ENCODE measurements at regions not wholly inside any gene's neighbourhood (a gene's known extent, or its start where the extent isn't known, plus 50 kb on each side); places are given as distances from the start of the nearest gene placed in this dataset.

DNA sequence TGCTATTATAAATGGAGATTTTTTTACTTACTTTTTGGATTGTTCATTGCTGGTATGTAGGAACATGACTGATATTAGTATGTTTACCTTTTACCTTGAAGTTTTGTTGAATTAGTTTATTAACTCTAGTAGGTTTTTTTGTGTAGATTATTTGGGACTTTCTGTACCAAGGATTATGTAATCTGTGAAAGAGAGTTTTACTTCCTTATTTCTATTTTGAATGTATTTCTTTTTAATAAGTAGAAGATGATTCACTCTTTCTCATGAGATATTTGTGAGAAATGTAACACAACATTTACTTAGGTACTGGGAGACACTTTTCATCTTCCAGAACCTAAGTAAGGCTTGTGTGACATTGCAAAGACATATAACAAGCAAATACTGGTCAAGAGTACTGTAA, 473.9 kb upstream of the HS3ST5 start (continued):
- TF ChIP-seq, protein P1, sequence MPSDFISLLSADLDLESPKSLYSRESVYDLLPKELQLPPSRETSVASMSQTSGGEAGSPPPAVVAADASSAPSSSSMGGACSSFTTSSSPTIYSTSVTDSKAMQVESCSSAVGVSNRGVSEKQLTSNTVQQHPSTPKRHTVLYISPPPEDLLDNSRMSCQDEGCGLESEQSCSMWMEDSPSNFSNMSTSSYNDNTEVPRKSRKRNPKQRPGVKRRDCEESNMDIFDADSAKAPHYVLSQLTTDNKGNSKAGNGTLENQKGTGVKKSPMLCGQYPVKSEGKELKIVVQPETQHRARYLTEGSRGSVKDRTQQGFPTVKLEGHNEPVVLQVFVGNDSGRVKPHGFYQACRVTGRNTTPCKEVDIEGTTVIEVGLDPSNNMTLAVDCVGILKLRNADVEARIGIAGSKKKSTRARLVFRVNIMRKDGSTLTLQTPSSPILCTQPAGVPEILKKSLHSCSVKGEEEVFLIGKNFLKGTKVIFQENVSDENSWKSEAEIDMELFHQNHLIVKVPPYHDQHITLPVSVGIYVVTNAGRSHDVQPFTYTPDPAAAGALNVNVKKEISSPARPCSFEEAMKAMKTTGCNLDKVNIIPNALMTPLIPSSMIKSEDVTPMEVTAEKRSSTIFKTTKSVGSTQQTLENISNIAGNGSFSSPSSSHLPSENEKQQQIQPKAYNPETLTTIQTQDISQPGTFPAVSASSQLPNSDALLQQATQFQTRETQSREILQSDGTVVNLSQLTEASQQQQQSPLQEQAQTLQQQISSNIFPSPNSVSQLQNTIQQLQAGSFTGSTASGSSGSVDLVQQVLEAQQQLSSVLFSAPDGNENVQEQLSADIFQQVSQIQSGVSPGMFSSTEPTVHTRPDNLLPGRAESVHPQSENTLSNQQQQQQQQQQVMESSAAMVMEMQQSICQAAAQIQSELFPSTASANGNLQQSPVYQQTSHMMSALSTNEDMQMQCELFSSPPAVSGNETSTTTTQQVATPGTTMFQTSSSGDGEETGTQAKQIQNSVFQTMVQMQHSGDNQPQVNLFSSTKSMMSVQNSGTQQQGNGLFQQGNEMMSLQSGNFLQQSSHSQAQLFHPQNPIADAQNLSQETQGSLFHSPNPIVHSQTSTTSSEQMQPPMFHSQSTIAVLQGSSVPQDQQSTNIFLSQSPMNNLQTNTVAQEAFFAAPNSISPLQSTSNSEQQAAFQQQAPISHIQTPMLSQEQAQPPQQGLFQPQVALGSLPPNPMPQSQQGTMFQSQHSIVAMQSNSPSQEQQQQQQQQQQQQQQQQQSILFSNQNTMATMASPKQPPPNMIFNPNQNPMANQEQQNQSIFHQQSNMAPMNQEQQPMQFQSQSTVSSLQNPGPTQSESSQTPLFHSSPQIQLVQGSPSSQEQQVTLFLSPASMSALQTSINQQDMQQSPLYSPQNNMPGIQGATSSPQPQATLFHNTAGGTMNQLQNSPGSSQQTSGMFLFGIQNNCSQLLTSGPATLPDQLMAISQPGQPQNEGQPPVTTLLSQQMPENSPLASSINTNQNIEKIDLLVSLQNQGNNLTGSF (CRISPR knock-in tag; IDR thresholded peaks at IDR 0.05) = no peak

DNA sequence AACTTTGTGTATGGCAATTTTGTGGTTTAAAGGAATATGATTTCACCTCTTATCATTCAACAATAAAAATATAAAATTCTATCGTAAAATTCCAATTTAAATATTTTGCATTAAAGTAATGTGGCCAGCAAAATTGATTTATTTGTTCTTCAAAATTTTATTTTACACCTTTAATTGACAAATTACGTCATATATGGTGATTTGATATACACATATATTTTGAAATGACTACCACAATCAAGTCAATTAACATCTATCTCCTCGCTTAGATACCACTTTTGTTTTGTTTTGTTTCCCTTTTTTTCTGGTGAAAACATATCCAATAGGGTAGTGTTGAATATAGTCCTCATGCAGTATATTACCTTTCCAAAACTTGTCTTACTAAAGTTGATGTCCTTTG, 467.6 kb upstream of the HS3ST5 start:
- intact Hi-C loops (cut with micrococcal nuclease; ENCODE audit: unreplicated experiment) = no loop called here
- FAIRE-seq = no peak

More for the DNA sequence above, 467.6 kb upstream of the HS3ST5 start:
- in situ Hi-C loops (cut with HindIII; ENCODE audit: extremely low pct_ligation_motif_present, low pct_unique_long_range_greater_than_20kb) = no loop called here
- no peak overlapping the region for H3K4me2 ChIP-seq (ENCODE audit: low read depth, low read length)
- H3K9ac ChIP-seq (ENCODE audit: insufficient read depth, low read depth, low read length) = no peak overlapping the region
- H3K4me3 ChIP-seq (replicated peaks in 1 of 3; ENCODE audit: insufficient read depth in 1 of 3, low read depth in 2 of 3, low read length in 3 of 3) = no peak overlapping the region
- no peaks in the 10 kb centered on the region for H4K20me1 ChIP-seq (ENCODE audit: insufficient read depth, low read length)
- ATAC-seq (no peak), DNase-seq (ENCODE audit: low spot score) (no peak)
- no peaks in the 10 kb centered on the region for H3K79me2 ChIP-seq (ENCODE audit: insufficient read depth, low read length)
- H3K9me3 ChIP-seq (ENCODE audit: low read length) = no peaks in the 10 kb centered on the region
- H2AFZ ChIP-seq (ENCODE audit: low read length) = no peak overlapping the region
- no peaks in the 10 kb centered on the region for H3K36me3 ChIP-seq (replicated peaks in 1 of 2; ENCODE audit: control insufficient read depth in 1 of 2, insufficient read depth in 2 of 2, low read length in 2 of 2)
- no peaks in the 10 kb centered on the region for H3K27me3 ChIP-seq (ENCODE audit: control insufficient read depth in 1 of 2, insufficient read depth in 2 of 2, low read length in 2 of 2)
- BruUV-seq (replicated peaks) = no TSS peak
- H3K4me1 ChIP-seq (ENCODE audit: insufficient read depth, low read length) = no peaks in the 10 kb centered on the region
- no peak overlapping the region for H3K27ac ChIP-seq (ENCODE audit: extremely low read length, insufficient read depth, low read length)
- CTCF ChIA-PET (ENCODE audit: low intra/inter-chr PET ratio, low total read pairs) = no interaction called here
- POLR2A ChIA-PET = no interaction called here
- no peak for TF ChIP-seq ZNF772 (CRISPR knock-in tag; IDR thresholded peaks at IDR 0.05)
- TF ChIP-seq, protein P2, sequence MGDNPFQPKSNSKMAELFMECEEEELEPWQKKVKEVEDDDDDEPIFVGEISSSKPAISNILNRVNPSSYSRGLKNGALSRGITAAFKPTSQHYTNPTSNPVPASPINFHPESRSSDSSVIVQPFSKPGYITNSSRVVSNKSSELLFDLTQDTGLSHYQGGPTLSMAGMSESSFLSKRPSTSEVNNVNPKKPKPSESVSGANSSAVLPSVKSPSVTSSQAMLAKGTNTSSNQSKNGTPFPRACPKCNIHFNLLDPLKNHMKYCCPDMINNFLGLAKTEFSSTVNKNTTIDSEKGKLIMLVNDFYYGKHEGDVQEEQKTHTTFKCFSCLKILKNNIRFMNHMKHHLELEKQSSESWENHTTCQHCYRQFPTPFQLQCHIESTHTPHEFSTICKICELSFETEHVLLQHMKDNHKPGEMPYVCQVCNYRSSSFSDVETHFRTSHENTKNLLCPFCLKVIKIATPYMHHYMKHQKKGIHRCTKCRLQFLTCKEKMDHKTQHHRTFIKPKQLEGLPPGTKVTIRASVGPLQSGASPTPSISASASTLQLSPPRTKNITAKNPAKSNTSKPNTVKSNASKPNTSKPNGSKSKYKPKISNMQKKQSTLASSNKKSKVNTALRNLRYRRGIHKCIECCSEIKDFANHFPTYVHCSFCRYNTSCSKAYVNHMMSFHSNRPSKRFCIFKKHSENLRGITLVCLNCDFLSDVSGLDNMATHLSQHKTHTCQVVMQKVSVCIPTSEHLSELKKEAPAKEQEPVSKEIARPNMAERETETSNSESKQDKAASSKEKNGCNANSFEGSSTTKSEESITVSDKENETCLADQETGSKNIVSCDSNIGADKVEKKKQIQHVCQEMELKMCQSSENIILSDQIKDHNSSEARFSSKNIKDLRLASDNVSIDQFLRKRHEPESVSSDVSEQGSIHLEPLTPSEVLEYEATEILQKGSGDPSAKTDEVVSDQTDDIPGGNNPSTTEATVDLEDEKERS (CRISPR knock-in tag; IDR thresholded peaks at IDR 0.05) = no peak
- no peak for TF ChIP-seq HDAC2 (CRISPR knock-in tag; IDR thresholded peaks at IDR 0.05)
- TF ChIP-seq MZF1 (CRISPR knock-in tag; IDR thresholded peaks at IDR 0.05; ENCODE audit: borderline replicate concordance) = no peak
- TF ChIP-seq CREB1 (IDR thresholded peaks at IDR 0.05) = 0 out of 2 replicates have a peak, but pooled peaks have one; percentile 14
- TF ChIP-seq CREB1 (CRISPR knock-in tag; IDR thresholded peaks at IDR 0.05) = no peak
- TF ChIP-seq, protein P3, sequence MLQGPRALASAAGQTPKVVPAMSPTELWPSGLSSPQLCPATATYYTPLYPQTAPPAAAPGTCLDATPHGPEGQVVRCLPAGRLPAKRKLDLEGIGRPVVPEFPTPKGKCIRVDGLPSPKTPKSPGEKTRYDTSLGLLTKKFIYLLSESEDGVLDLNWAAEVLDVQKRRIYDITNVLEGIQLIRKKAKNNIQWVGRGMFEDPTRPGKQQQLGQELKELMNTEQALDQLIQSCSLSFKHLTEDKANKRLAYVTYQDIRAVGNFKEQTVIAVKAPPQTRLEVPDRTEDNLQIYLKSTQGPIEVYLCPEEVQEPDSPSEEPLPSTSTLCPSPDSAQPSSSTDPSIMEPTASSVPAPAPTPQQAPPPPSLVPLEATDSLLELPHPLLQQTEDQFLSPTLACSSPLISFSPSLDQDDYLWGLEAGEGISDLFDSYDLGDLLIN (CRISPR knock-in tag; IDR thresholded peaks at IDR 0.05; ENCODE audit: borderline replicate concordance) = no peak
- TF ChIP-seq ATF7 (IDR thresholded peaks at IDR 0.05) = peak; percentile 84
- TF ChIP-seq ATF7 (CRISPR knock-in tag; IDR thresholded peaks at IDR 0.05) = no peak
- TF ChIP-seq STAG1 (CRISPR knock-in tag; IDR thresholded peaks at IDR 0.05) = no peak
- TF ChIP-seq JDP2 (CRISPR knock-in tag; IDR thresholded peaks at IDR 0.05; ENCODE audit: borderline replicate concordance) = no peak
- 1% methylated on average over 3 of the region's 3 CpGs for WGBS (ENCODE audit: low lambda C conversion rate)

Measured in HepG2 (cell line).